Activated B cell treated with CpG ODN at 0.5 μM for 24 hours (primary cell): ENCODE measurements at regions not wholly inside any gene's neighbourhood (a gene's known extent, or its start where the extent isn't known, plus 50 kb on each side); places are given as distances from the start of the nearest gene placed in this dataset.
"Not testable (repeated sequence)": the region's sequence is repeated elsewhere in the genome, so short reads cannot be mapped to it uniquely, and the experiment has no call there.

Experiments
- ATAC-seq: fragments of 200-7000 bp; cut with Tn5 transposase; one replicate; pipeline ENCODE4 v1.10.0; 2021; ENCODE audit warnings: low read depth, mild to moderate bottlenecking, moderate library complexity
- CTCF ChIA-PET: fragments of 350-600 bp; sonication (Branson Sonifier 250); formaldehyde crosslinking; loops from one replicate; lab custom pipeline; 2021; ENCODE audit warnings: antibody characterized with exemption; lab: Charles Lee
- POLR2A ChIA-PET: fragments of 350-600 bp; sonication (Branson Sonifier 250); formaldehyde crosslinking; loops from one replicate; lab custom pipeline; 2021; ENCODE audit warnings: antibody characterized with exemption; lab: Charles Lee
- DNase-seq: peaks from one replicate; pipeline ENCODE4 v3.0.0; 2022
- H3K27ac Mint-ChIP-seq: one replicate; pipeline ENCODE4 v1.8.0; 2020; ENCODE audit warnings: mixed read lengths
- H3K27me3 Mint-ChIP-seq: one replicate; pipeline ENCODE4 v1.8.0; 2021; ENCODE audit warnings: mixed read lengths
- H3K36me3 Mint-ChIP-seq: one replicate; pipeline ENCODE4 v1.8.0; 2021; ENCODE audit warnings: low read depth, mixed read lengths
- H3K4me1 Mint-ChIP-seq: one replicate; pipeline ENCODE4 v1.8.0; 2021; ENCODE audit warnings: mixed read lengths
- H3K4me3 Mint-ChIP-seq: one replicate; pipeline ENCODE4 v1.8.0; 2020; ENCODE audit warnings: mild to moderate bottlenecking, mixed read lengths
- H3K9me3 Mint-ChIP-seq: one replicate; pipeline ENCODE4 v1.8.0; 2020; ENCODE audit warnings: mixed read lengths
- intact Hi-C: fragments of 100-400 bp; cut with micrococcal nuclease; formaldehyde crosslinking; loops from one replicate; pipeline ENCODE4 v1.15.1; 2024
- TF ChIP-seq, protein P1 (sequence below): fragments of 200-600 bp; IDR thresholded peaks from one replicate; pipeline ENCODE4 v1.8.0; 2022; ENCODE audit warnings: antibody characterized with exemption, mild to moderate bottlenecking

DNA sequence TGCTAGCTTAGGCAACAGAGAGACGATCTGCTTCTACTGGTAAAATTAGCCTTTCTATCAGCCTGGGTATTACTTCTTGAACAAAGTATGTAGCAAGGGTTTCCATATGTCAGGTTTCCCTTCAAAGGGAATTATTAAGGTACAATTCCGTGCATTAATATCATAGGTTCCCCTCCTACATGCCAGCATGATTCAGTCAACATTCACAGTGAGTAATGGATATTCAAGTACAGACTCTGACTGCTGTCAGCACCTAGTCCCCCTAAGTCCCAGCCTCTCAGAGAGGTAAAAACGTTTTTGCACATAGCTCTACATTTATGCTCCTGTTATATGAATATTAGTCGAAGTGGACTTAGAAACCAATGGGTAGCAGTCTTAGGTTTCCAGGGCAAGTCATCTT lies 322.4 kb upstream of the CCNG1 start:
- H3K4me3 Mint-ChIP-seq, result no peak overlapping the region
- POLR2A ChIA-PET, result no interaction called here
- no peak overlapping the region for H3K27ac Mint-ChIP-seq
- DNase-seq, result no peak
- no peaks in the 10 kb centered on the region for H3K4me1 Mint-ChIP-seq
- H3K36me3 Mint-ChIP-seq, result no peaks in the 10 kb centered on the region
- no peak for ATAC-seq
- CTCF ChIA-PET, result no interaction called here
- no peaks in the 10 kb centered on the region for H3K27me3 Mint-ChIP-seq
- peaks cover 13% of the 10 kb centered on the region for H3K9me3 Mint-ChIP-seq
- TF ChIP-seq, protein P1, sequence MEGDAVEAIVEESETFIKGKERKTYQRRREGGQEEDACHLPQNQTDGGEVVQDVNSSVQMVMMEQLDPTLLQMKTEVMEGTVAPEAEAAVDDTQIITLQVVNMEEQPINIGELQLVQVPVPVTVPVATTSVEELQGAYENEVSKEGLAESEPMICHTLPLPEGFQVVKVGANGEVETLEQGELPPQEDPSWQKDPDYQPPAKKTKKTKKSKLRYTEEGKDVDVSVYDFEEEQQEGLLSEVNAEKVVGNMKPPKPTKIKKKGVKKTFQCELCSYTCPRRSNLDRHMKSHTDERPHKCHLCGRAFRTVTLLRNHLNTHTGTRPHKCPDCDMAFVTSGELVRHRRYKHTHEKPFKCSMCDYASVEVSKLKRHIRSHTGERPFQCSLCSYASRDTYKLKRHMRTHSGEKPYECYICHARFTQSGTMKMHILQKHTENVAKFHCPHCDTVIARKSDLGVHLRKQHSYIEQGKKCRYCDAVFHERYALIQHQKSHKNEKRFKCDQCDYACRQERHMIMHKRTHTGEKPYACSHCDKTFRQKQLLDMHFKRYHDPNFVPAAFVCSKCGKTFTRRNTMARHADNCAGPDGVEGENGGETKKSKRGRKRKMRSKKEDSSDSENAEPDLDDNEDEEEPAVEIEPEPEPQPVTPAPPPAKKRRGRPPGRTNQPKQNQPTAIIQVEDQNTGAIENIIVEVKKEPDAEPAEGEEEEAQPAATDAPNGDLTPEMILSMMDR, result no peak
- intact Hi-C loops, result no loop called here

DNA sequence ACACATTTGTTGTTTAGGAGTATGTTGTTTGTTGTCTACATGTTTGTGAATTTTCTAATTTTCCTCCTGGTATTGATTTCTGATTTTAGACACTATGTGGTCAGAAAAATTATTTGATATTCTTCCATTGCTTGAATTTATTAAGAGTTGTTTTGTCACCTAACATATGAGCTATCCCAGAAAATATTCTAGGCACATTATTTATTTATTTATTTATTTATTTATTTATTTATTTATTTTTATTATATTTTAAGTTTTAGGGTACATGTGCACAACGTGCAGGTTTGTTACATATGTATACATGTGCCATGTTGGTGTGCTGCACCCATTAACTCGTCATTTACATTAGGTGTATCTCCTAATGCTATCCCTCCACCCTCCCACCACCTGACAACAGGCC lies 320.8 kb upstream of the CCNG1 start:
- H3K27me3 Mint-ChIP-seq, intact Hi-C loops, ATAC-seq, DNase-seq, H3K4me3 Mint-ChIP-seq, H3K4me1 Mint-ChIP-seq, H3K36me3 Mint-ChIP-seq, POLR2A ChIA-PET, H3K27ac Mint-ChIP-seq, CTCF ChIA-PET: not testable (repeated sequence)
- H3K9me3 Mint-ChIP-seq, result peaks cover 13% of the 10 kb centered on the region

DNA sequence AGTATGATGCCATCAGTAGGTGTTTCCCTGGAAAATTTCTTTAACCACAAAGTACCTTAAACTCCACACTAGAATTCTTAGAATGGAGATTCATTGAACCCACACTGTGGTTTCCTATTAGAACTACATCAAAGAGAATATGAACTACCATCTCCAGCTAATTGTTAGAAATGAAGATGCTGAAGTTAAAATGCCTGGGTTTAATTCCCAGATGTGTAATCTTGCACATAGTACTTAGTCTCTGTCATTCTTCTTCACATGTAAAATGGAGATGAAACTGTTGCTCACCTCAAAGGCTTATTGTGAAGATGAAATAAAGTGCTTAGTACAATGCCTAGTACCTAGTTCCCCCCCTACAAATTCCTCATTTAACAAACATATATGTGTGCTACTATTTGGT lies 303.3 kb upstream of the CCNG1 start:
- intact Hi-C loops, result no loop called here
- Mint-ChIP-seq H3K36me3 (no peaks in the 10 kb centered on the region), H3K4me1 (no peaks in the 10 kb centered on the region), H3K4me3 (no peak overlapping the region), H3K27me3 (no peaks in the 10 kb centered on the region), H3K27ac (no peak overlapping the region), H3K9me3 (no peaks in the 10 kb centered on the region)
- ATAC-seq (no peak), DNase-seq (no peak)
- ChIA-PET POLR2A (no interaction called here), CTCF (no interaction called here)
- TF ChIP-seq, protein P1, result no peak

DNA sequence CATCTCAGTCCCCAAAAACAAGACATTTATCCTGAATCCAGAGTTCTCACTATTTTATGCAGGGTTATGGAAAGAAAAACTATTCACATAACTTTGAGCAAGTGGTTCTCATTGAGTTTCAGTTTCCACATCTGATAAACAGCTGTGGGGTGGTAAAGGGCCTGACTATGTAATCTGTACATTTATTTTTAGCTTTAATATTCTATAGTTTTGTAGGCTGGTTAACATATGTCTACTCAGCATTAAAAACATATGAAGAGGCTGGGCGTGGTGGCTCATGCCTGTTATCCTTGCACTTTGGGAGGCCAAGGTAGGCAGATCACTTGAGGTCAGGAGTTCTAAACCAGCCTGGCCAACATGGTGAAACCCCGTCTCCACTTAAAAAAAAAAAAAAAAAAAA lies 301.5 kb upstream of the CCNG1 start:
- POLR2A ChIA-PET, result no interaction called here
- CTCF ChIA-PET, result no interaction called here
- intact Hi-C loops, result no loop called here
- ATAC-seq, result no peak
- Mint-ChIP-seq H3K27ac (no peak overlapping the region), H3K4me3 (no peak overlapping the region), H3K36me3 (no peaks in the 10 kb centered on the region), H3K27me3 (no peaks in the 10 kb centered on the region), H3K9me3 (peaks cover 8% of the 10 kb centered on the region), H3K4me1 (no peaks in the 10 kb centered on the region)
- TF ChIP-seq, protein P1, result no peak
- DNase-seq, result no peak

GRCh38 chr5:163161512-163161911 lies 275.9 kb upstream of the CCNG1 start:
- ATAC-seq (no peak), DNase-seq (no peak)
- Mint-ChIP-seq H3K27me3 (no peaks in the 10 kb centered on the region), H3K9me3 (peaks cover 2% of the 10 kb centered on the region), H3K27ac (no peak overlapping the region), H3K4me3 (no peak overlapping the region), H3K4me1 (no peaks in the 10 kb centered on the region), H3K36me3 (no peaks in the 10 kb centered on the region)
- TF ChIP-seq, protein P1, result no peak
- intact Hi-C loops, result no loop called here
- CTCF ChIA-PET, result no interaction called here
- POLR2A ChIA-PET, result no interaction called here

- intact Hi-C loops, result no loop called here
- ATAC-seq, result no peak
- Mint-ChIP-seq H3K27ac (no peak overlapping the region), H3K4me3 (no peak overlapping the region), H3K4me1 (no peaks in the 10 kb centered on the region), H3K9me3 (peaks cover 3% of the 10 kb centered on the region), H3K36me3 (no peaks in the 10 kb centered on the region), H3K27me3 (no peaks in the 10 kb centered on the region)
- TF ChIP-seq, protein P1, result no peak
- ChIA-PET CTCF (no interaction called here), POLR2A (no interaction called here)
- no peak for DNase-seq
Observed at GRCh38 chr5:163162645-163163044, 274.8 kb upstream of the CCNG1 start.
